ENCODE measurements at regions not wholly inside any gene's neighbourhood (a gene's known extent, or its start where the extent isn't known, plus 50 kb on each side); places are given as distances from the start of the nearest gene placed in this dataset.

GRCh38 chr5:72615061-72615460 lies 107.9 kb upstream of the ZNF366 start:
- no peak for TF ChIP-seq CTCF (IDR thresholded peaks at IDR 0.05; ENCODE audit: unreplicated experiment)
- DNase-seq (ENCODE audit: low spot score): no peak
- Mint-ChIP-seq H3K4me3 (ENCODE audit: unreplicated experiment) (no peak overlapping the region), H3K4me1 (ENCODE audit: unreplicated experiment) (peaks cover 2% of the 10 kb centered on the region), H3K27ac (ENCODE audit: unreplicated experiment) (no peak overlapping the region), H3K27me3 (ENCODE audit: unreplicated experiment) (peaks cover 1% of the 10 kb centered on the region), H3K36me3 (ENCODE audit: low read depth, unreplicated experiment) (no peaks in the 10 kb centered on the region), H3K9me3 (ENCODE audit: unreplicated experiment) (no peaks in the 10 kb centered on the region)

GRCh38 chr5:72613515-72613914 lies 106.3 kb upstream of the ZNF366 start:
- Mint-ChIP-seq H3K27ac (ENCODE audit: unreplicated experiment) (no peak overlapping the region), H3K9me3 (ENCODE audit: unreplicated experiment) (no peaks in the 10 kb centered on the region), H3K36me3 (ENCODE audit: low read depth, unreplicated experiment) (no peaks in the 10 kb centered on the region), H3K27me3 (ENCODE audit: unreplicated experiment) (peaks cover 1% of the 10 kb centered on the region), H3K4me1 (ENCODE audit: unreplicated experiment) (peaks cover 2% of the 10 kb centered on the region), H3K4me3 (ENCODE audit: unreplicated experiment) (no peak overlapping the region)
- no peak for TF ChIP-seq CTCF (IDR thresholded peaks at IDR 0.05; ENCODE audit: unreplicated experiment)
- DNase-seq (ENCODE audit: low spot score): no peak

GRCh38 chr5:72612810-72613209 lies 105.6 kb upstream of the ZNF366 start:
- H3K27me3 Mint-ChIP-seq (ENCODE audit: unreplicated experiment): peaks cover 1% of the 10 kb centered on the region
- no peak for TF ChIP-seq CTCF (IDR thresholded peaks at IDR 0.05; ENCODE audit: unreplicated experiment)
- no peak for DNase-seq (ENCODE audit: low spot score)
- no peaks in the 10 kb centered on the region for H3K9me3 Mint-ChIP-seq (ENCODE audit: unreplicated experiment)
- no peak overlapping the region for H3K4me3 Mint-ChIP-seq (ENCODE audit: unreplicated experiment)
- H3K36me3 Mint-ChIP-seq (ENCODE audit: low read depth, unreplicated experiment): no peaks in the 10 kb centered on the region
- H3K27ac Mint-ChIP-seq (ENCODE audit: unreplicated experiment): no peak overlapping the region
- peaks cover 2% of the 10 kb centered on the region for H3K4me1 Mint-ChIP-seq (ENCODE audit: unreplicated experiment)

- Mint-ChIP-seq H3K36me3 (ENCODE audit: low read depth, unreplicated experiment) (no peaks in the 10 kb centered on the region), H3K27ac (ENCODE audit: unreplicated experiment) (no peak overlapping the region), H3K4me3 (ENCODE audit: unreplicated experiment) (no peak overlapping the region), H3K4me1 (ENCODE audit: unreplicated experiment) (peaks cover 2% of the 10 kb centered on the region), H3K9me3 (ENCODE audit: unreplicated experiment) (no peaks in the 10 kb centered on the region), H3K27me3 (ENCODE audit: unreplicated experiment) (peaks cover 1% of the 10 kb centered on the region)
- peak; percentile 78 for DNase-seq (ENCODE audit: low spot score)
- TF ChIP-seq CTCF (IDR thresholded peaks at IDR 0.05; ENCODE audit: unreplicated experiment): peak; percentile 83
Measured at GRCh38 chr5:72611118-72611730, 104.0 kb upstream of the ZNF366 start.

GRCh38 chr5:72608926-72609325 lies 101.7 kb upstream of the ZNF366 start:
- no peaks in the 10 kb centered on the region for H3K36me3 Mint-ChIP-seq (ENCODE audit: low read depth, unreplicated experiment)
- H3K9me3 Mint-ChIP-seq (ENCODE audit: unreplicated experiment): no peaks in the 10 kb centered on the region
- H3K4me1 Mint-ChIP-seq (ENCODE audit: unreplicated experiment): peaks cover 2% of the 10 kb centered on the region
- no peak for TF ChIP-seq CTCF (IDR thresholded peaks at IDR 0.05; ENCODE audit: unreplicated experiment)
- no peak overlapping the region for H3K4me3 Mint-ChIP-seq (ENCODE audit: unreplicated experiment)
- no peak for DNase-seq (ENCODE audit: low spot score)
- peaks cover 3% of the 10 kb centered on the region for H3K27me3 Mint-ChIP-seq (ENCODE audit: unreplicated experiment)
- H3K27ac Mint-ChIP-seq (ENCODE audit: unreplicated experiment): no peak overlapping the region
